OCI-LY3 (cell line): ENCODE measurements at regions not wholly inside any gene's neighbourhood (a gene's known extent, or its start where the extent isn't known, plus 50 kb on each side); places are given as distances from the start of the nearest gene placed in this dataset.

Experiments
- EZH2phosphoT487 ChIP-seq: fragments of 200-600 bp; shearing (Covaris generic); IDR thresholded peaks from 2 replicates; pipeline ENCODE4 v1.6.1; 2018; ENCODE audit warnings: antibody characterized with exemption, mixed run types, low read depth
- TF ChIP-seq, protein P1 (sequence below): fragments of 200-600, 300-600 bp; sonication (generic); IDR thresholded peaks from 2 replicates; pipeline ENCODE4 v1.5.1; 2014; ENCODE audit warnings: antibody characterized with exemption, low read length, low read depth

DNA sequence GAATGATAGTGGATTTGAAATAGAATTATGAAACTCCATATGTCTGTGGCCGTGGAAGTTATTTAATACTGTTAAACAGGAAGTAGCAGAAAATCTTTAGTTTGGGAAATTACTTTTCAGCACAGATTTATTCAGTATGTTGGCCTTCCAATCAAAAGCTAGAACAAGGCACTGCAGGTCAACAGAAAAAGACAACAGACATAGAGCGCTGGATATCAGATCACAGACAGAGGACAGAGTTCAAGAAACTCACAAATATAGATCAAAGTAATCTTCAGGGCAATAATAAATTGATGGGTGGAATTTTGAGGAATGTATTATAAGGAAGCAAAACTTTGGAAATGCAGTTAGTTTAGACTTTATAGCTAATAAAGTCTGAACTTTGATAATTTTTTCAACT is 159.5 kb upstream of the TMCO5A start:
- no peak for TF ChIP-seq EZH2phosphoT487
- TF ChIP-seq, protein P1, sequence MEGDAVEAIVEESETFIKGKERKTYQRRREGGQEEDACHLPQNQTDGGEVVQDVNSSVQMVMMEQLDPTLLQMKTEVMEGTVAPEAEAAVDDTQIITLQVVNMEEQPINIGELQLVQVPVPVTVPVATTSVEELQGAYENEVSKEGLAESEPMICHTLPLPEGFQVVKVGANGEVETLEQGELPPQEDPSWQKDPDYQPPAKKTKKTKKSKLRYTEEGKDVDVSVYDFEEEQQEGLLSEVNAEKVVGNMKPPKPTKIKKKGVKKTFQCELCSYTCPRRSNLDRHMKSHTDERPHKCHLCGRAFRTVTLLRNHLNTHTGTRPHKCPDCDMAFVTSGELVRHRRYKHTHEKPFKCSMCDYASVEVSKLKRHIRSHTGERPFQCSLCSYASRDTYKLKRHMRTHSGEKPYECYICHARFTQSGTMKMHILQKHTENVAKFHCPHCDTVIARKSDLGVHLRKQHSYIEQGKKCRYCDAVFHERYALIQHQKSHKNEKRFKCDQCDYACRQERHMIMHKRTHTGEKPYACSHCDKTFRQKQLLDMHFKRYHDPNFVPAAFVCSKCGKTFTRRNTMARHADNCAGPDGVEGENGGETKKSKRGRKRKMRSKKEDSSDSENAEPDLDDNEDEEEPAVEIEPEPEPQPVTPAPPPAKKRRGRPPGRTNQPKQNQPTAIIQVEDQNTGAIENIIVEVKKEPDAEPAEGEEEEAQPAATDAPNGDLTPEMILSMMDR: no peak
